ENCODE measurements at regions not wholly inside any gene's neighbourhood (a gene's known extent, or its start where the extent isn't known, plus 50 kb on each side); places are given as distances from the start of the nearest gene placed in this dataset.

- H3K4me1 ChIP-seq (ENCODE audit: control insufficient read depth in 1 of 2, extremely low read depth in 1 of 2, insufficient read depth in 2 of 2, low read length in 2 of 2) = peaks cover 0 to 5% of the 10 kb centered on the region in 2 experiments
- POLR2A ChIA-PET = no interaction called here
- ATAC-seq (replicated peaks in 1 of 4) = no peak
- H3K4me1 Mint-ChIP-seq = no peaks in the 10 kb centered on the region
- 94% methylated on average over 2 of the region's 2 CpGs for WGBS (ENCODE audit: insufficient coverage)
- no peak overlapping the region for H3K4me3 Mint-ChIP-seq
- H3K4me3 ChIP-seq (ENCODE audit: control insufficient read depth in 1 of 2, extremely low read depth in 1 of 2, low read length in 1 of 2) = no peak overlapping the region
- no peaks in the 10 kb centered on the region for H3K9me3 ChIP-seq
- no peaks in the 10 kb centered on the region for H3K27me3 Mint-ChIP-seq
- peaks cover 4 to 9% (median 4%) of the 10 kb centered on the region in 3 donors for H3K9me3 Mint-ChIP-seq
- H3K36me3 ChIP-seq (ENCODE audit: control insufficient read depth in 2 of 2, extremely low read depth in 1 of 2, insufficient read depth in 1 of 2, low read length in 1 of 2) = no peaks in the 10 kb centered on the region
- no peaks in the 10 kb centered on the region for H3K36me3 Mint-ChIP-seq
- CTCF ChIA-PET = no interaction called here
- no peaks in the 10 kb centered on the region for H3K27me3 ChIP-seq (replicated peaks in 1 of 2; ENCODE audit: control insufficient read depth in 2 of 2, extremely low read depth in 1 of 2, insufficient read depth in 2 of 2, low read length in 1 of 2)
- no peak for DNase-seq
- no peak overlapping the region for H3K27ac ChIP-seq (ENCODE audit: low read length)
- no peak overlapping the region for H3K27ac Mint-ChIP-seq
These were observed 463.2 kb upstream of the ZNF608 start for GRCh38 chr5:125209650-125210049.

GRCh38 chr5:125210242-125210947 lies 464.0 kb upstream of the ZNF608 start:
- Histone ChIP-seq H3K36me3 (ENCODE audit: control insufficient read depth in 2 of 2, extremely low read depth in 1 of 2, insufficient read depth in 1 of 2, low read length in 1 of 2) (no peaks in the 10 kb centered on the region), H3K4me1 (ENCODE audit: control insufficient read depth in 1 of 2, extremely low read depth in 1 of 2, insufficient read depth in 2 of 2, low read length in 2 of 2) (peaks cover 0 to 5% of the 10 kb centered on the region in 2 experiments), H3K9me3 (no peaks in the 10 kb centered on the region), H3K27me3 (replicated peaks in 1 of 2; ENCODE audit: control insufficient read depth in 2 of 2, extremely low read depth in 1 of 2, insufficient read depth in 2 of 2, low read length in 1 of 2) (no peaks in the 10 kb centered on the region), H3K27ac (ENCODE audit: low read length) (no peak overlapping the region), H3K4me3 (ENCODE audit: control insufficient read depth in 1 of 2, extremely low read depth in 1 of 2, low read length in 1 of 2) (no peak overlapping the region)
- ChIA-PET POLR2A (no interaction called here), CTCF (no interaction called here)
- Mint-ChIP-seq H3K4me3 (no peak overlapping the region), H3K27ac (no peak overlapping the region), H3K27me3 (no peaks in the 10 kb centered on the region), H3K36me3 (no peaks in the 10 kb centered on the region), H3K4me1 (no peaks in the 10 kb centered on the region), H3K9me3 (peaks cover 3 to 9% (median 4%) of the 10 kb centered on the region in 3 donors)
- DNase-seq (no peak), ATAC-seq (replicated peaks in 1 of 4) (no peak)
- no CpG with 5 or more reads among the region's 1 CpG for WGBS (ENCODE audit: insufficient coverage)

DNA sequence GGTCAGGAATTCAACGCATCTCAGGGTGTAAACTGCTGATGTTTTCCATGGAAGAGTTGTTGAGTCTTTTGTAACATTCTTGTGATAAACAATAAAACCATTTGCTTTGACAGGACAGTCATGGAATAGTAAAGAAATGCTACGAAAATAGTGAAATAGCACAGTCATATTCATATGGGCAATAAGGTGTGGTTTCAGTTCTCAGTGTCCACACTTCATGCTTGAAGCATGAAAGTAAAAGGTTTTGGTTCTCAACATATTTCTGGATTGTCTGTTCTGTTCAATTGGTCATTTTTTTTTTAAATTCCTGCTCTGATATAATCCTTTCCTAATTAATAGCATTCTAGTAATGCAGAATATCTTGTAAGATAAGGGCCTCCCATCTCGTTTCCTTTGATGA lies 467.6 kb upstream of the ZNF608 start:
- POLR2A ChIA-PET = no interaction called here
- Mint-ChIP-seq H3K36me3 (no peaks in the 10 kb centered on the region), H3K27ac (no peak overlapping the region), H3K9me3 (peaks cover under 1 to 5% (median 4%) of the 10 kb centered on the region in 3 donors), H3K27me3 (no peaks in the 10 kb centered on the region), H3K4me1 (no peaks in the 10 kb centered on the region), H3K4me3 (no peak overlapping the region)
- Histone ChIP-seq H3K4me1 (ENCODE audit: control insufficient read depth in 1 of 2, extremely low read depth in 1 of 2, insufficient read depth in 2 of 2, low read length in 2 of 2) (no peaks in the 10 kb centered on the region), H3K27me3 (replicated peaks in 1 of 2; ENCODE audit: control insufficient read depth in 2 of 2, extremely low read depth in 1 of 2, insufficient read depth in 2 of 2, low read length in 1 of 2) (no peaks in the 10 kb centered on the region), H3K4me3 (ENCODE audit: control insufficient read depth in 1 of 2, extremely low read depth in 1 of 2, low read length in 1 of 2) (no peak overlapping the region), H3K9me3 (no peaks in the 10 kb centered on the region), H3K36me3 (ENCODE audit: control insufficient read depth in 2 of 2, extremely low read depth in 1 of 2, insufficient read depth in 1 of 2, low read length in 1 of 2) (no peaks in the 10 kb centered on the region), H3K27ac (ENCODE audit: low read length) (no peak overlapping the region)
- CTCF ChIA-PET = no interaction called here
- no peak for DNase-seq
- ATAC-seq (replicated peaks in 1 of 4) = no peak
- 76% methylated on average over 2 of the region's 3 CpGs for WGBS (ENCODE audit: insufficient coverage)

- Mint-ChIP-seq H3K4me1 (no peaks in the 10 kb centered on the region), H3K36me3 (no peaks in the 10 kb centered on the region), H3K9me3 (peaks cover 3 to 5% (median 4%) of the 10 kb centered on the region in 3 donors), H3K27ac (no peak overlapping the region), H3K4me3 (no peak overlapping the region), H3K27me3 (no peaks in the 10 kb centered on the region)
- H3K27ac ChIP-seq (ENCODE audit: low read length) = no peak overlapping the region
- CTCF ChIA-PET = no interaction called here
- DNase-seq (no peak), ATAC-seq (replicated peaks in 1 of 4) (no peak)
- WGBS (ENCODE audit: insufficient coverage) = 57% methylated on average over 1 of the region's 1 CpG
- H3K27me3 ChIP-seq (replicated peaks in 1 of 2; ENCODE audit: control insufficient read depth in 2 of 2, extremely low read depth in 1 of 2, insufficient read depth in 2 of 2, low read length in 1 of 2) = no peaks in the 10 kb centered on the region
- POLR2A ChIA-PET = no interaction called here
- no peak overlapping the region for H3K4me3 ChIP-seq (ENCODE audit: control insufficient read depth in 1 of 2, extremely low read depth in 1 of 2, low read length in 1 of 2)
- no peaks in the 10 kb centered on the region for H3K4me1 ChIP-seq (ENCODE audit: control insufficient read depth in 1 of 2, extremely low read depth in 1 of 2, insufficient read depth in 2 of 2, low read length in 2 of 2)
- no peaks in the 10 kb centered on the region for H3K36me3 ChIP-seq (ENCODE audit: control insufficient read depth in 2 of 2, extremely low read depth in 1 of 2, insufficient read depth in 1 of 2, low read length in 1 of 2)
- H3K9me3 ChIP-seq = no peaks in the 10 kb centered on the region
These were observed 469.2 kb upstream of the ZNF608 start for GRCh38 chr5:125215593-125215992.

DNA sequence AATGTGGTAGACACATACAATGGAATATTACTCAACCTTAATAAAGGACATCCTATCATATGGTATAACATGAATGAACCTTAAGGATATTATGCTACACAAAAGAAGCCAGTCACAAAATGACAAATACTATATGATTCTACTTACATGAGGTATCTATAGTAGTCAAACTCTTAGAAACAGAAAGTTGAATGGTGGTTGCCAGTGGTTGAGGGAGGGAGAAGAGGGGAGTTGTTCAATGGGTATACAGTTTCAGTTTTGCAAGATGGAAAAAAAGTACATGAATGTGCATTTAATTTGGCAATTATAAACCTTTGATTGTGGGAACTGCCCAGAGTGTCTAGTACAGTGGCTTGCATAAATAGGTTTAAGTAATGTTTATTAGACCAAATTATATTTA lies 473.3 kb upstream of the ZNF608 start:
- Histone ChIP-seq H3K9me3 (no peaks in the 10 kb centered on the region), H3K4me3 (ENCODE audit: control insufficient read depth in 1 of 2, extremely low read depth in 1 of 2, low read length in 1 of 2) (no peak overlapping the region), H3K27me3 (replicated peaks in 1 of 2; ENCODE audit: control insufficient read depth in 2 of 2, extremely low read depth in 1 of 2, insufficient read depth in 2 of 2, low read length in 1 of 2) (no peaks in the 10 kb centered on the region), H3K4me1 (ENCODE audit: control insufficient read depth in 1 of 2, extremely low read depth in 1 of 2, insufficient read depth in 2 of 2, low read length in 2 of 2) (no peaks in the 10 kb centered on the region), H3K27ac (ENCODE audit: low read length) (no peak overlapping the region), H3K36me3 (ENCODE audit: control insufficient read depth in 2 of 2, extremely low read depth in 1 of 2, insufficient read depth in 1 of 2, low read length in 1 of 2) (no peaks in the 10 kb centered on the region)
- no peaks in the 10 kb centered on the region for H3K4me1 Mint-ChIP-seq
- no peak for DNase-seq
- H3K4me3 Mint-ChIP-seq = no peak overlapping the region
- no peak overlapping the region for H3K27ac Mint-ChIP-seq
- peaks cover 4 to 10% (median 5%) of the 10 kb centered on the region in 3 donors for H3K9me3 Mint-ChIP-seq
- CTCF ChIA-PET = no interaction called here
- no peaks in the 10 kb centered on the region for H3K36me3 Mint-ChIP-seq
- no peak for ATAC-seq (replicated peaks in 1 of 4)
- POLR2A ChIA-PET = no interaction called here
- H3K27me3 Mint-ChIP-seq = no peaks in the 10 kb centered on the region

DNA sequence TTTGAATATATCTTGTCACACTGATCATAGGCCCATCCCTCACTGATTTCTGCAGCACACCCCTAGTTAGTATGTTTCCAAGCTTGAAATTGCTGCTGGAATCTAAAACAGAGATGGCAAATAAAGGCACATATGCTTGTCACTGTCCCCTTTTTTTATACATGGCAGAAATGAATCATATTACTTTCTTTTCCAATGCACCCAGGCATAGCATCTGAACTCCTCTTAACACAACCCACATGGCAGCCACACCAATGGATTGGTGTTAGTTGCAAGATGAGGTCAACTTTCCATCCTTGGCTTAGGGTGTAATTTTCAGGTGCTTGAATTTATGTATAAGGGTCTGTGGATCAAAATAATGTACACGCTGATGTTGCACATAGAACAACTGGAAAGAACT lies 473.8 kb upstream of the ZNF608 start:
- POLR2A ChIA-PET = no interaction called here
- no peak for ATAC-seq (replicated peaks in 1 of 4)
- peaks cover 4 to 10% (median 5%) of the 10 kb centered on the region in 3 donors for H3K9me3 Mint-ChIP-seq
- CTCF ChIA-PET = no interaction called here
- Histone ChIP-seq H3K27me3 (replicated peaks in 1 of 2; ENCODE audit: control insufficient read depth in 2 of 2, extremely low read depth in 1 of 2, insufficient read depth in 2 of 2, low read length in 1 of 2) (no peaks in the 10 kb centered on the region), H3K27ac (ENCODE audit: low read length) (no peak overlapping the region), H3K4me1 (ENCODE audit: control insufficient read depth in 1 of 2, extremely low read depth in 1 of 2, insufficient read depth in 2 of 2, low read length in 2 of 2) (no peaks in the 10 kb centered on the region), H3K4me3 (ENCODE audit: control insufficient read depth in 1 of 2, extremely low read depth in 1 of 2, low read length in 1 of 2) (no peak overlapping the region), H3K9me3 (no peaks in the 10 kb centered on the region), H3K36me3 (ENCODE audit: control insufficient read depth in 2 of 2, extremely low read depth in 1 of 2, insufficient read depth in 1 of 2, low read length in 1 of 2) (no peaks in the 10 kb centered on the region)
- WGBS (ENCODE audit: insufficient coverage) = no CpG with 5 or more reads among the region's 1 CpG
- H3K27me3 Mint-ChIP-seq = no peaks in the 10 kb centered on the region
- H3K27ac Mint-ChIP-seq = no peak overlapping the region
- no peak overlapping the region for H3K4me3 Mint-ChIP-seq
- H3K36me3 Mint-ChIP-seq = no peaks in the 10 kb centered on the region
- no peak for DNase-seq
- no peaks in the 10 kb centered on the region for H3K4me1 Mint-ChIP-seq

All from T-cell (primary cell).